8988T (cell line): ENCODE measurements at regions not wholly inside any gene's neighbourhood (a gene's known extent, or its start where the extent isn't known, plus 50 kb on each side); places are given as distances from the start of the nearest gene placed in this dataset.
"Not testable (repeated sequence)": the region's sequence is repeated elsewhere in the genome, so short reads cannot be mapped to it uniquely, and the experiment has no call there.

Experiments
- DNase-seq: peaks from one replicate; pipeline ENCODE4 v3.0.0; 2011

- DNase-seq, result no peak
These were observed 452.6 kb upstream of the CDH11 start for GRCh38 chr16:65574326-65574966.

GRCh38 chr16:65572156-65572555, 450.3 kb upstream of the CDH11 start:
- DNase-seq, result no peak

- no peak for DNase-seq
These were observed 448.4 kb upstream of the CDH11 start for GRCh38 chr16:65570261-65570660.

- DNase-seq, result no peak
These were observed 438.0 kb upstream of the CDH11 start for GRCh38 chr16:65559846-65560245.

GRCh38 chr16:65549689-65550088, 427.8 kb upstream of the CDH11 start:
- not testable (repeated sequence) for DNase-seq

- no peak for DNase-seq
These were observed 426.6 kb upstream of the CDH11 start for GRCh38 chr16:65548470-65548869.

GRCh38 chr16:65547772-65548446, 426.0 kb upstream of the CDH11 start:
- no peak for DNase-seq

- DNase-seq, result no peak
These were observed 424.5 kb upstream of the CDH11 start for GRCh38 chr16:65546353-65546791.

GRCh38 chr16:65545413-65545956, 423.6 kb upstream of the CDH11 start:
- no peak for DNase-seq

- DNase-seq, result no peak
These were observed 422.2 kb upstream of the CDH11 start for GRCh38 chr16:65543781-65544740.

GRCh38 chr16:65541646-65542045, 419.8 kb upstream of the CDH11 start:
- DNase-seq, result no peak

GRCh38 chr16:65540901-65541300, 419.0 kb upstream of the CDH11 start:
- no peak for DNase-seq

- DNase-seq, result no peak
These were observed 417.1 kb upstream of the CDH11 start for GRCh38 chr16:65538976-65539375.

GRCh38 chr16:65537336-65537735, 415.5 kb upstream of the CDH11 start:
- no peak for DNase-seq

GRCh38 chr16:65534121-65534528, 412.3 kb upstream of the CDH11 start:
- DNase-seq, result no peak

GRCh38 chr16:65532846-65533245, 411.0 kb upstream of the CDH11 start:
- DNase-seq, result no peak

GRCh38 chr16:65532258-65532657, 410.4 kb upstream of the CDH11 start:
- no peak for DNase-seq

- no peak for DNase-seq
These were observed 409.6 kb upstream of the CDH11 start for GRCh38 chr16:65531475-65531874.

- DNase-seq, result no peak
These were observed 403.8 kb upstream of the CDH11 start for GRCh38 chr16:65525707-65526106.

- no peak for DNase-seq
These were observed 403.1 kb upstream of the CDH11 start for GRCh38 chr16:65524997-65525396.

- DNase-seq, result no peak
These were observed 402.4 kb upstream of the CDH11 start for GRCh38 chr16:65524231-65524630.

GRCh38 chr16:65523283-65523944, 401.6 kb upstream of the CDH11 start:
- DNase-seq, result no peak

- no peak for DNase-seq
These were observed 400.5 kb upstream of the CDH11 start for GRCh38 chr16:65522412-65522811.
